Neural crest cell (in vitro differentiated cells): ENCODE measurements at regions not wholly inside any gene's neighbourhood (a gene's known extent, or its start where the extent isn't known, plus 50 kb on each side); places are given as distances from the start of the nearest gene placed in this dataset.

Experiments used
- DNase-seq: peaks from one replicate; pipeline ENCODE4 v3.0.0; 2021; ENCODE audit warnings: low read depth, mixed read lengths, low spot score
- H3K27ac Mint-ChIP-seq: one replicate; pipeline ENCODE4 v1.8.0; 2021; ENCODE audit warnings: mild to moderate bottlenecking, mixed read lengths; ENCODE audit not compliant: unreplicated experiment
- H3K27me3 Mint-ChIP-seq: 2 replicates; pipeline ENCODE4 v1.8.0; 2021; ENCODE audit warnings: low read depth, mild to moderate bottlenecking, mixed read lengths
- H3K36me3 Mint-ChIP-seq: 2 replicates; pipeline ENCODE4 v1.8.0; 2021; ENCODE audit warnings: low read depth, mild to moderate bottlenecking, mixed read lengths
- H3K4me1 Mint-ChIP-seq: 2 replicates; pipeline ENCODE4 v1.8.0; 2021; ENCODE audit warnings: mixed read lengths
- H3K4me3 Mint-ChIP-seq: one replicate; pipeline ENCODE4 v1.8.0; 2021; ENCODE audit warnings: mild to moderate bottlenecking, mixed read lengths
- H3K9me3 Mint-ChIP-seq: 2 replicates; pipeline ENCODE4 v1.8.0; 2021; ENCODE audit warnings: mixed read lengths
- CTCF ChIP-seq: fragments of 200-600 bp; sonication (generic); conservative IDR thresholded peaks from 2 replicates; pipeline ENCODE4 v1.5.0; 2021; ENCODE audit warnings: antibody characterized with exemption, mild to moderate bottlenecking

GRCh38 chr18:42611134-42611533 is 504.4 kb downstream of the RIT2 start:
- Mint-ChIP-seq H3K27ac (no peak overlapping the region), H3K27me3 (no peaks in the 10 kb centered on the region), H3K36me3 (no peaks in the 10 kb centered on the region), H3K9me3 (peaks cover 5% of the 10 kb centered on the region), H3K4me1 (peaks cover 14% of the 10 kb centered on the region), H3K4me3 (no peak overlapping the region)
- no peak for DNase-seq
- TF ChIP-seq CTCF, result no peak

- no peak overlapping the region for H3K4me3 Mint-ChIP-seq
- no peak for DNase-seq
Observed at GRCh38 chr18:42614619-42615293, 500.7 kb downstream of the RIT2 start.

DNA sequence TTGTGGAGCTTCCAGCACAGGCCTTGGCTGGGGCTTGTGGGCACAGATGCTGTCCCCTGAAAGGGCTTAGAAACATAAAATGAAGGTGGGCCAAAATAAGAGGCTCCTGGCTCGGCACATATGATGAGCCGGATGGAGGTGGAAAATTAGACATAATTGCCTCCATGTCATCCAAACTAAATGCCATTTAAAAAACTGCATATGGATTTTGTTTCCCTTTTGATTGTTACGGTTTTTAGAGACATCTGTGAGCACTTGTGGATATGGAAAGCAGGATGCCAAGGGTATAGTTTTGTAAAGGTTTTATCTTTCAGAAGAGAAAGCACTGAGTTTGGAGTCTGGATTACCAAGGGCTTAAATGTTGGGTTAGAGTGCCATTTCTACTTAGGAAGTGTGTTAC is 498.3 kb downstream of the RIT2 start:
- peaks cover 3% of the 10 kb centered on the region for H3K9me3 Mint-ChIP-seq
- H3K27me3 Mint-ChIP-seq, result no peaks in the 10 kb centered on the region
- no peak for DNase-seq
- H3K4me1 Mint-ChIP-seq, result peaks cover 28% of the 10 kb centered on the region
- H3K27ac Mint-ChIP-seq, result no peak overlapping the region
- no peak for TF ChIP-seq CTCF
- no peak overlapping the region for H3K4me3 Mint-ChIP-seq
- H3K36me3 Mint-ChIP-seq, result no peaks in the 10 kb centered on the region

More at GRCh38 chr18:42614619-42615293, 500.7 kb downstream of the RIT2 start:
- H3K27ac Mint-ChIP-seq, result peak overlapping the region; percentile 52
- H3K4me1 Mint-ChIP-seq, result peaks cover 16% of the 10 kb centered on the region
- no peak for TF ChIP-seq CTCF
- no peaks in the 10 kb centered on the region for H3K27me3 Mint-ChIP-seq
- peaks cover 3% of the 10 kb centered on the region for H3K9me3 Mint-ChIP-seq
- no peaks in the 10 kb centered on the region for H3K36me3 Mint-ChIP-seq

GRCh38 chr18:42619771-42620170 is 495.7 kb downstream of the RIT2 start:
- Mint-ChIP-seq H3K4me3 (peak overlapping the region; percentile 54), H3K27ac (peak overlapping the region; percentile 61), H3K9me3 (peaks cover 3% of the 10 kb centered on the region), H3K4me1 (peaks cover 25% of the 10 kb centered on the region), H3K36me3 (no peaks in the 10 kb centered on the region), H3K27me3 (no peaks in the 10 kb centered on the region)
- no peak for DNase-seq
- no peak for TF ChIP-seq CTCF

DNA sequence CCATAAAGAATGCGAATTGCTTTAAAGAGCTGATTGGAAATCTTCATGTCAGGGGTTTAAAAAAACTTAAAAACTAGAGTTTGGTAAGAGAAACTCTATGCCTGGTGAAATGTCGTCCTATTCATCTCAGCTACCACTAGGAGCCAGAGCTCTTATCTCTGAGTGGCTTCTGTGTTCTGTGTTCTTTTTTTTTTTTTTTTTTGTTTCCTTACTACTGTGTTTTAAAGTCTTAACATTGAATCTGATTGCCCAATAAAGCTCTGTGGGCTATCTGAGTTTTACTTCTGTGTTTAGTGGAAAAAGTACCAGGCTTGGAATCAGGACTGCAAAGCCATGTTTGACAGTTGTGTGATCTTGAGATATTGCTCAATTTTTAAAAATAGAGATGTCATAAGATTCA is 494.8 kb downstream of the RIT2 start:
- peak; percentile 41 for TF ChIP-seq CTCF
- peaks cover 3% of the 10 kb centered on the region for H3K9me3 Mint-ChIP-seq
- peak overlapping the region; percentile 11 for H3K4me3 Mint-ChIP-seq
- no peak overlapping the region for H3K27ac Mint-ChIP-seq
- peaks cover 20% of the 10 kb centered on the region for H3K4me1 Mint-ChIP-seq
- no peaks in the 10 kb centered on the region for H3K27me3 Mint-ChIP-seq
- no peak for DNase-seq
- no peaks in the 10 kb centered on the region for H3K36me3 Mint-ChIP-seq
